Muscle layer of duodenum (tissue), 2 donors: ENCODE measurements at regions not wholly inside any gene's neighbourhood (a gene's known extent, or its start where the extent isn't known, plus 50 kb on each side); places are given as distances from the start of the nearest gene placed in this dataset.

ENCODE experiments used
- H3K27ac ChIP-seq: one replicate; pipeline ENCODE4 v1.7.0; 2013; ENCODE audit warnings: mild to moderate bottlenecking, low read length
- H3K27me3 ChIP-seq: one replicate; pipeline ENCODE4 v1.7.0; 2013; ENCODE audit warnings: low read depth, mild to moderate bottlenecking, control low read depth, low read length
- H3K36me3 ChIP-seq, 2 donors: one replicate each; pipeline ENCODE4 v1.7.0; 2013; ENCODE audit warnings: low read length in 2 of 2, control low read depth in 1 of 2, mild to moderate bottlenecking in 1 of 2; ENCODE audit not compliant: insufficient read depth in 2 of 2, control insufficient read depth in 1 of 2
- H3K4me1 ChIP-seq, 2 donors: one replicate each; pipeline ENCODE4 v1.7.0; 2013; ENCODE audit warnings: low read length in 2 of 2, mild to moderate bottlenecking in 2 of 2, control low read depth in 1 of 2, moderate library complexity in 1 of 2; ENCODE audit not compliant: insufficient read depth in 2 of 2, control insufficient read depth in 1 of 2
- H3K4me3 ChIP-seq, 2 donors: one replicate each; pipeline ENCODE4 v1.7.0; 2013; ENCODE audit warnings: low read length in 2 of 2, low read depth in 1 of 2, mild to moderate bottlenecking in 1 of 2
- H3K9me3 ChIP-seq, 2 donors: one replicate each; pipeline ENCODE4 v1.7.0; 2013; ENCODE audit warnings: low read length in 2 of 2, control low read depth in 1 of 2, mild to moderate bottlenecking in 1 of 2; ENCODE audit not compliant: control insufficient read depth in 1 of 2
- donor health status: healthy.

DNA sequence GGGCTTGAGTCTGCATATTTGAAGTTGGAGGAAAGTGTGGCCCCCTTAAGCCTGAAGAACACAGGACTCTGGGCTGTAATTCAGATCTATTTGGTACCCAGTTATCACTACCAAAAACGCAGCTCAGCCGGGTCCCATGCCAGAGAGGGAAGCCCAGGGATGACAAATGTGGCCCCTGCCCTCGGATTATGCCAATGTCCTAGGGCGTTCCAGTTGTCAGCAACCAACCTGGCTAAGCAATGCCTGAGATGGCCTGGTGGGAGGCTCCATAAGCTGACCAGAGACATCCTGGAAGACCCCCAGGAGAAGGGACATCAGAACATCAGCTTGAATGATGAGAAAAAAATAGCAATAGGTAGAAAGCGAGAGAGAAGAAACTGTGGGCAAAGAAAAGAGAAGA lies 79.6 kb upstream of the UQCRFS1 start:
- no peaks in the 10 kb centered on the region for H3K27me3 ChIP-seq
- H3K4me3 ChIP-seq = no peak overlapping the region
- H3K9me3 ChIP-seq = no peaks in the 10 kb centered on the region
- no peak overlapping the region for H3K27ac ChIP-seq
- H3K4me1 ChIP-seq = no peaks in the 10 kb centered on the region
- no peaks in the 10 kb centered on the region for H3K36me3 ChIP-seq

DNA sequence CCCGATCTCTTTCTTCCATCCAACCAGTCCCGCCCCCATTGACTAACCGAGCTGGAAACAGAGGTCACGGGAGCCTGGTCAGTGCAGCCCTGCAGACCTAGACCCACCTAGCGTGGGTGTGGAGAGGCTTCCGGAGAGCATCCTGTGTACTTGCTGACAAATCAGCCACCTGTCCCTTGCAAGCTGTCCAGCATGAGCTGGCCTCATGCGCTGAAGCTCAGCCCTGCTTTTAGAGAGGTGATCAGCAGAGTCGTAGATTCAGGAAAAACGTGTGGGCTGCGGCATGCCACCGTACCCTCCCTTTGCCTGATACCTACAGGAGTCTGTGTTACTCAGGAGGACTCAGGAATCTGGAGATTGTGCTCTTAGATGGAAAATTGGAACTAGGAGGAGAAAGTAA lies 80.3 kb upstream of the UQCRFS1 start:
- no peak overlapping the region for H3K4me3 ChIP-seq
- H3K9me3 ChIP-seq = no peaks in the 10 kb centered on the region
- H3K36me3 ChIP-seq = no peaks in the 10 kb centered on the region
- H3K4me1 ChIP-seq = no peaks in the 10 kb centered on the region
- H3K27me3 ChIP-seq = no peaks in the 10 kb centered on the region
- no peak overlapping the region for H3K27ac ChIP-seq

DNA sequence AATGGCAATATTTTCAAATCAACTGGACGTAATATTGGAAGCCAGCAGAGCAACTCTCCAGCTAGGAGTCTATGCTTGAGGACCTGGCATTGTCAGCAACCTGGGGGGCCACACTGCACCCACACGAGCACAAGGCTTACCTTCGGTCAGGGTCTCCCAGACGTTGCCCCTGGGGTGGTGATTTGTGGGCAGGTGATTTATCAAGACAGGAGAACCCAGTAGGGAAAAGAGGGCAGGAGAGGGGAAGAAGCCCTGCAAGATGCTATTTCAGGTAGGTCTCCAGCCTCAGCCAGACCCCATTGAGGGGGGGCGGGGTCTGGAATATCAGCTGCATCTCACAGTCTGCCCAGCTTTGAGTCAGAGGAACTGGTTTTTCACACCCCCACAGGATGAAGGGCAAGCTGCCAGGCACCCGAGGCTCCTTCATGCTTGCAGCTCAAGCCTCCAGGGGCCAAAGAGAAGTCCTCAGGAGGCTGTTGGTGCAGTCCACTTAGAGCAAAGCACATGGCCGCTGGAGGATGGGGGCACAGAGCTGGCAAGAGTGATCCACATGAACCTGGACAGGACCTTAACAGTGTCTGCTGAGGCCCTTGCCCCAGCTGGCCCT lies 80.9 kb upstream of the UQCRFS1 start:
- no peaks in the 10 kb centered on the region for H3K36me3 ChIP-seq
- H3K4me1 ChIP-seq = no peaks in the 10 kb centered on the region
- H3K27me3 ChIP-seq = no peaks in the 10 kb centered on the region
- no peak overlapping the region for H3K27ac ChIP-seq
- no peak overlapping the region for H3K4me3 ChIP-seq
- H3K9me3 ChIP-seq = no peaks in the 10 kb centered on the region

DNA sequence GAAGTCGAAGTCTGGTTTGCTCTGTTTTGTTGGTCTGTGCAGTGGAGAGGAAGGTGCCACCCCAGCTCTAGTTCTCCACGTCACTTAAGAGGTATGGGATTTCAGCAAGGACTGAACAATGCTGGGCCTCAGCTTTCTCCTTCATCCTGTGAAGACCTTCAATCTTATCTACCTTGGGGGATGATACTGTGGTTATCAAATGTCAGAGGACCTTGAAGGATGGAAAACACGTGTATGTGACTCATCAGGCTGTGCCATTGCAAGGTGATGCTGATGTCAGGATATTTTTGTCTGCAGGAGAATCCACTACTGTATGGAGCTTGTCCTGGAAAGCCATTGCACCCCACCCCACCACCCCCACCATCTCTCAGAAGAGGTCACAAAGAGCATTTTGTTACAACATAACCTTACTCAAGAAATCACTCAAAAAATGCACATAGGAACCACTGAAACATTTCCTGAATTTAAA lies 81.4 kb upstream of the UQCRFS1 start:
- Histone ChIP-seq H3K4me1 (no peaks in the 10 kb centered on the region), H3K27me3 (no peaks in the 10 kb centered on the region), H3K9me3 (no peaks in the 10 kb centered on the region), H3K27ac (no peak overlapping the region), H3K36me3 (no peaks in the 10 kb centered on the region), H3K4me3 (no peak overlapping the region)

DNA sequence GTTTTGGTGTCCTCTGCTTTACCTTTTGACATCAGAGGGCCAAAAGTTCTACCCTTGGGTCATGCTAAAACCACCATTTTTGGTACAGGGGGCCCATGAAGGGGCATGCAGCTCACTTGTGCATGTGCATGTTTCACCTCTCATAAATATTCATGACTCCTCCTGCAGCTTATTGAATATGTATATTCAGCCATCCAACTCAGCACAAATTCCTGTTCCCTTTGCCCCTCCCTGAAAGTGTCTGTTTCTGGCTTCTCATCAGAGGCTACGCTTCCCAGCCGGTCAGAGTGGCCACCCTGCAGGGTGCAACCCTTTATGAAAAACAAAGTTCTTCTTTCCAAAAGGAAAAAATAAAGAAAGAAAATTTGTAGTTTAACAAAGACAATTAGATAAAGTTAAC lies 82.3 kb upstream of the UQCRFS1 start:
- no peaks in the 10 kb centered on the region for H3K27me3 ChIP-seq

DNA sequence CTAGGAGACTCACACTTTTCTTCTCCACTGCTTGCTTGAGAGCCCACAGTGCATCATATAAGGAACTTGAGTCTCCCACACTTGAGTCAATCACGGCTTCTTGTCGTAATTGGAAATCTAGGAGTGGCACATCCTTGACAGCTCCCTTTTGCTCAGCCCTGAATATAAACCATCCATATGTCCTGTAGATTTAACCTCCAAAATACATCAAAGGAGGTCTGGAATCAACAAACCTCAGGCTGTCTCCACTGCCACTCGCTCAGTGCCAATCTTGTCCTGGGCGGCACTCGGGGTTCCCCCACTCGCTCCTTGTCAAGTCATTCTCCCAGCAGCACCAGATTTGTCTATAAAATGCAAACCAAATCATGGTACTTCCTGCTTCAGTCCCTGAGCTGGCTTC lies 84.4 kb upstream of the UQCRFS1 start:
- no peak overlapping the region for H3K4me3 ChIP-seq
- no peaks in the 10 kb centered on the region for H3K27me3 ChIP-seq
- H3K36me3 ChIP-seq = no peaks in the 10 kb centered on the region
- no peaks in the 10 kb centered on the region for H3K9me3 ChIP-seq
- no peaks in the 10 kb centered on the region for H3K4me1 ChIP-seq
- H3K27ac ChIP-seq = no peak overlapping the region

More for the DNA sequence above, 82.3 kb upstream of the UQCRFS1 start:
- Histone ChIP-seq H3K27ac (no peak overlapping the region), H3K4me1 (no peaks in the 10 kb centered on the region), H3K4me3 (no peak overlapping the region), H3K36me3 (no peaks in the 10 kb centered on the region), H3K9me3 (no peaks in the 10 kb centered on the region)

DNA sequence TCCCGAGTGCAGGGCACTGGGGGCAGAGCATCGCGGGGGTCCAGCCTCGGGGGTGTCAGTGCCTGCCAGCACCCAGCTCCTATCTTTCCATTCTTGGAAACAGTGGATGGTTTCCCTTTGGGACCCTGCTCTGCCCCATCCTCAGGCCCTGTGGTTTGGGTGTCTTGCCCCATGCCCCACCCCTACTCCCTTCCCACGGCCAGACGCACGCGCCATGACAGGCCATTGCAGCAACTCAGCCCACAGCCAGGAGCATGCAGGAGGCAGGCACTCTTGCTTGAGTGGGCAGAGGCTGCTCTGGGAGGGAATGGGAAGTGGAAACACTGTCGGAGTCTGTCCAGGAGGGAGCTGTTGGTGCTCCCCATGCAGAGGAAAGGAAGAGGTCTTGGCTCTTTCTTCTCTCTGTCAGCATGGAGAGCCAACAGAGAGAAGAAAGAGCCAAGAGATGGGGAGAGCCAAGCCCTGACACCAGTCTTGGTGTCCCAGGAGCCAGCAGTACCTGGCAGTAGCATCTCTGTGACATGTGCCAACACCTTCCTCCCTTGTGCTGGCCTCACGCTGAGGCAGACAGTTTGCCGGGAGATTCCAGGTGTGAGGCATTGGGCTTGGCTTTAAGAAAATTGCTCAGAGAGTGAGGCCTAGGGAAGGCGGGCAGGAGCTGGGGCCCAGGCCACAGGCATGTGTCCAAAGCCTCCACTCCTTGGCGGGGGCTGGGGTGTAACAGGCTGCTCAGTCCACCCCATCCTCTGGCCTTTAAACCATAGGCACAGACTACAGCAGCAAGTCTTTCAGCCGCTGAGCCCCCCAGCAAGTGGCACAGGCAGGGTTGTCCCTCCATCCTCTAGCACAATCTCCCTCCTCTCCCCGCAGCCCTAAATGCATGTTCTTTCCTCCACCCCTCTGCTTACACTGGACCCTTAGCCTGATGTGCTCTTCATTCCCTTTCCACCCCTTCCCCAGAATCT lies 86.7 kb upstream of the UQCRFS1 start:
- Histone ChIP-seq H3K4me1 (no peaks in the 10 kb centered on the region), H3K27ac (no peak overlapping the region), H3K27me3 (no peaks in the 10 kb centered on the region), H3K9me3 (no peaks in the 10 kb centered on the region), H3K4me3 (no peak overlapping the region), H3K36me3 (no peaks in the 10 kb centered on the region)

DNA sequence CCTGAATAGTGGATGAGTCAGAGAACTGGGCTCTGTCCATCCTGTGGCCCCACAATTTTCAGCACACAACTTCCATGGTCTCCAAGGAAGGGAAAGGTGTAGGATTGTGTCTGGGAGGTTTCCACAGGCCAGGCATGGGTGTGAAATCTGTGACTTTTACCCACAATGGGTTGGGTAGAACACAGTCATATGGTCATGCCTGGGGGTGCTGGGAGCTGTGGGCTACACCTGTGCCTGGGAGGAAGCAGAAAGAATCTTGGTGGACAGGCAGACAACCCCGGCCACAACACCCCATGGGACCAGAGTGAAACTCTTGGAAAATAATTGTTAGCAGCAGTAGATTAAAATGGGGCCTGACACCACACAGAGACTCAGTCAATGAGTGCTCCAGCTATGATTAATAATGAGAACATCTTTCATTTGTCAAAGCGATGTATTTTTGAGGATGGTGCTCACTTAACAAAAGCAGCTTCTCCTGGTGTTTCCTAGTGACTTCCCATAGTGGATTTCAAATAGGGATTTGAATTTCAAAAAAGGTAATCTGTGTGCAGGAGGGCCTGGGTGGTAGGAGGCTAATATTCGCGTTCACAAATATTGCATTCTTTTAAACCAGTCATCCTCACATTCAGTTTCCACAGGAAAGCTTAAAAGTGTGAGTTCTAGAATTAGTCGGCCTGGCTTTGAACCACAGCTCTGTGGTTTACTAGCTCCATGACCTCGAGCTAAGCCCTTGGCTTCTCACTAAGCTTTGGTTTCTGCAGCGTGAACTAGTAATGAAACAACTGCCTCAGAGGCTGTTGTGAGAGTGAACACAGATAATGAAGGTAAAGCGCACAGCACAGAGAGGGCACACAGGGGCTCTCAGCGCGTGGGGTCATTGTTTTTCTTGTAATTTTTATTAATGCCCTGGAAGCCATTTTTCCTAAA lies 89.3 kb upstream of the UQCRFS1 start:
- Histone ChIP-seq H3K9me3 (no peaks in the 10 kb centered on the region), H3K27me3 (no peaks in the 10 kb centered on the region), H3K36me3 (no peaks in the 10 kb centered on the region), H3K27ac (no peak overlapping the region), H3K4me1 (no peaks in the 10 kb centered on the region), H3K4me3 (no peak overlapping the region)

DNA sequence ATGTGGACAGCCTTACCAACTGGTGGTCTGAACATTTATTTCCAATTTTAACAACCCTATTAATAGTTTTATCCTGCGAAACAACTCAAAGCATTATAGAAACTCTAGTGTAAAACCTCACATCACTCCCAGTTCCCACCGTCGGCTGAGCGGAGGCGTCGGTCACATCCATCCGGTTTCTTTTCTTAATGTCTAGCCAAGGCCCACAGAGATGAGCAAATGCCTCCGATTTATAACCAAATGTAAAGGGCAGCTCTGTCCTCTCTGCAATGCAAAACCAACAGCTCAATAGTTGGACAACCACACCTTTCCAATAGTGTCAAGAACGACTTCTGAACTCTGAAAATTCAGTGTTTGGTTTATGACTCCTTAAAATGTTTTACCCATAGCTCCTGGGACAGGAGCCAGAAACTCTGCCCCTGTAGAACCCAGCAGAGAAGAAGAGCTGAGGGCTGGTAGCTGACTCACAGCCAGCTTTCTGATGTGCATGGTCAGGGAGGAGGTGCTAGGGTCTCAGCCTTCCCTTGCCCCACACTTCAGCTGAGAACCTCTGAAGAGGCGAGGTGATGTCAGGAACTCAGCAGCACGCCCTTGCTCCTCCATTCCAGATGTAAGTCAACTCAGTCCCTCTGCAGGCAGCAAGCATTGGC lies 90.2 kb upstream of the UQCRFS1 start:
- H3K27ac ChIP-seq = no peak overlapping the region
- H3K27me3 ChIP-seq = no peaks in the 10 kb centered on the region
- no peaks in the 10 kb centered on the region for H3K4me1 ChIP-seq

DNA sequence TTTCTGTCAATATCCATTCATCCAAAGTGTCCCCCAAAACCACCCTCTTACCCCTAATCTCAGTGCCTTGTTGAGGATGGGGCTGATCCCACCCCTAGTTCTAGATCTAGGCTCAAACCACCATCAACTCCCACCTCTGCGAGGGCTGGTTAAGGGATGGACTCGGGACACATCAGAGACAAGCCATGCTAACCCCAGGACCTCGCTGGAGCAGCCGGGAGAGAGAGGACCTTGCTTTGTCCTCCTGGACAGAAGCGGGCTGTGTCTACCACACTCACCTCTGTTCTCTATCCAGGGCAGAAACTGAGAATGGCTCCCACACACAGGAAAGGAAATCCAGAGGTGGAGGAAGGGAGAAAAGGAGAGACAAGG lies 90.8 kb upstream of the UQCRFS1 start:
- Histone ChIP-seq H3K27me3 (no peaks in the 10 kb centered on the region), H3K4me3 (no peak overlapping the region)

More for the DNA sequence above, 90.2 kb upstream of the UQCRFS1 start:
- no peak overlapping the region for H3K4me3 ChIP-seq
- no peaks in the 10 kb centered on the region for H3K36me3 ChIP-seq
- H3K9me3 ChIP-seq = no peaks in the 10 kb centered on the region

More for the DNA sequence above, 90.8 kb upstream of the UQCRFS1 start:
- no peak overlapping the region for H3K27ac ChIP-seq
- H3K4me1 ChIP-seq = no peaks in the 10 kb centered on the region
- no peaks in the 10 kb centered on the region for H3K36me3 ChIP-seq
- no peaks in the 10 kb centered on the region for H3K9me3 ChIP-seq
